Bronchial epithelial cell (primary cell): ENCODE measurements at regions not wholly inside any gene's neighbourhood (a gene's known extent, or its start where the extent isn't known, plus 50 kb on each side); places are given as distances from the start of the nearest gene placed in this dataset.

ENCODE experiments used
- DNase-seq: peaks from one replicate; pipeline ENCODE4 v3.0.0-alpha.2; 2010; ENCODE audit warnings: low read depth
- FAIRE-seq: peaks from 2 replicates; lab custom pipeline; 2011; peaks lifted over from hg19 to GRCh38; lab: Jason Lieb, UNC
- H3K27me3 ChIP-seq: 2 replicates; pipeline ENCODE4 v1.5.1; 2011; ENCODE audit warnings: low read length; ENCODE audit not compliant: control insufficient read depth, insufficient read depth
- H3K36me3 ChIP-seq: 2 replicates; pipeline ENCODE4 v1.5.1; 2011; ENCODE audit warnings: low read length; ENCODE audit not compliant: control insufficient read depth, insufficient read depth
- H3K4me3 ChIP-seq: 2 replicates; pipeline ENCODE4 v1.5.1; 2011; ENCODE audit warnings: mild to moderate bottlenecking, low read depth, low read length, control low read depth
- CTCF ChIP-seq: IDR thresholded peaks from 2 replicates; pipeline ENCODE4 v1.5.1; 2011; ENCODE audit warnings: mild to moderate bottlenecking, moderate library complexity, low read length, control low read depth, inconsistent platforms; ENCODE audit not compliant: insufficient read depth, severe bottlenecking

GRCh38 chr7:116447436-116447835, 52.1 kb upstream of the CAV2 start:
- no peak for DNase-seq
- no peaks in the 10 kb centered on the region for H3K27me3 ChIP-seq
- no peak for FAIRE-seq
- TF ChIP-seq CTCF: no peak
- H3K36me3 ChIP-seq: no peaks in the 10 kb centered on the region
- H3K4me3 ChIP-seq: no peak overlapping the region

- no peaks in the 10 kb centered on the region for H3K36me3 ChIP-seq
- FAIRE-seq: no peak
- TF ChIP-seq CTCF: no peak
- H3K27me3 ChIP-seq: no peaks in the 10 kb centered on the region
- peak; percentile 36 for DNase-seq
- no peak overlapping the region for H3K4me3 ChIP-seq
Observed at GRCh38 chr7:116447966-116448839, 51.3 kb upstream of the CAV2 start.

- no peak overlapping the region for H3K4me3 ChIP-seq
- FAIRE-seq (no peak), DNase-seq (no peak)
- TF ChIP-seq CTCF: no peak
- no peaks in the 10 kb centered on the region for H3K36me3 ChIP-seq
- no peaks in the 10 kb centered on the region for H3K27me3 ChIP-seq
Observed at GRCh38 chr7:116449441-116449840, 50.1 kb upstream of the CAV2 start.
